ENCODE measurements at regions not wholly inside any gene's neighbourhood (a gene's known extent, or its start where the extent isn't known, plus 50 kb on each side); places are given as distances from the start of the nearest gene placed in this dataset.
A peak's percentile ranks its signal among the peaks of the same experiment; 100 is the strongest.
"Not testable (repeated sequence)": the region's sequence is repeated elsewhere in the genome, so short reads cannot be mapped to it uniquely, and the experiment has no call there.

- Histone ChIP-seq H3K4me1 (ENCODE audit: control insufficient read depth in 1 of 2, insufficient read depth in 2 of 2, low read length in 2 of 2) (peaks cover 0 to 3% of the 10 kb centered on the region in 2 donors), H3K9me3 (ENCODE audit: control insufficient read depth, low read length) (no peaks in the 10 kb centered on the region), H3K27ac (ENCODE audit: low read depth in 1 of 2, low read length in 2 of 2) (no peak overlapping the region), H3K36me3 (ENCODE audit: control insufficient read depth in 1 of 2, insufficient read depth in 2 of 2, low read length in 1 of 2) (no peaks in the 10 kb centered on the region), H3K27me3 (ENCODE audit: control insufficient read depth in 1 of 2, insufficient read depth in 2 of 2, low read length in 1 of 2) (no peaks in the 10 kb centered on the region), H3K4me3 (ENCODE audit: low read length in 2 of 2) (no peak overlapping the region)
- intact Hi-C loops (cut with DNase I), result no loop called here
- ATAC-seq (ENCODE audit: low FRiP score) (no peak), DNase-seq (no peak)
- 62 to 89% methylated on average over 2 of the region's 2 CpGs for WGBS, 2 donors
Observed at GRCh38 chrX:115392031-115392430, 102.5 kb downstream of the LUZP4 start.

DNA sequence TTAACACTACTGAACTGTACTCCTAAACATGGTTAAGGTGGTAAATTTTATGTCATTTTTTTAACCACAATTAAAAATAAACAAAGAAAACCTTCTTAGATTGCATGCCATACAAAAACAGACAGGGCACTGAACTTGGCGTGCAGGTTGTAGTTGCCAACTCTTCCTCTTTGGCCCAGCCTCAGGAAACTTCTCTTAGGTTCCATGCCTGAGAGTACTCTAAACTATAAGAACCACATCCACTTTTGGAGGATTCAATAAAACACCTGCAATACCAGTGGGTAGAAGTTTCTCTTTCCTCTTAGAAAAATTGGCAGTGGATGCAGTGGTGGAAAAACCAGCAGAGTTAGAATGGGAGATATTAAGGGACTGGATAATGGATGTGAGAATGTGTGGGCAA is 103.4 kb downstream of the LUZP4 start:
- intact Hi-C loops (cut with DNase I), result no loop called here

DNA sequence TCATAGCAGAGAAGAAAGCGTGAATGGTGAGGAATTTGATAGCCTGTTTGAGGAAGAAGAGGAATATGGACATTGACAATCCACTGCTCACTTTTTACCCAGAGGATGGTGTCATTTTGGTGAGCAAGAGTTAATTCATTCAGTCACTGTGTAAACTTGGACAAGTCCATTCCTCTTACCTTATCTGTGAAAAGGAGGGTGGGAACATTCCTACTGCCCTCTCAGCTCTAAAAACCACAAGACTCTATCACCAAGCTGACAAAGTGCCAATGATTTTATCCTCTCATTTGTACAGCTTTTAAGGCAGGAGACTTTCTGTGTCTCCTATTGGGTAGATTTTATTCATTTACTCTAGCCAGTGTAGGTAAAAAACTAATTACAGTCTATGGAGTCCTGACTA is 103.8 kb downstream of the LUZP4 start:
- Histone ChIP-seq H3K27me3 (ENCODE audit: control insufficient read depth in 1 of 2, insufficient read depth in 2 of 2, low read length in 1 of 2) (no peaks in the 10 kb centered on the region), H3K4me3 (ENCODE audit: low read length in 2 of 2) (no peak overlapping the region), H3K36me3 (ENCODE audit: control insufficient read depth in 1 of 2, insufficient read depth in 2 of 2, low read length in 1 of 2) (no peaks in the 10 kb centered on the region), H3K9me3 (ENCODE audit: control insufficient read depth, low read length) (no peaks in the 10 kb centered on the region), H3K4me1 (ENCODE audit: control insufficient read depth in 1 of 2, insufficient read depth in 2 of 2, low read length in 2 of 2) (peaks cover 0 to 3% of the 10 kb centered on the region in 2 donors), H3K27ac (ENCODE audit: low read depth in 1 of 2, low read length in 2 of 2) (no peak overlapping the region)
- no peak for ATAC-seq (ENCODE audit: low FRiP score)
- intact Hi-C loops (cut with DNase I), result no loop called here
- WGBS, 2 donors, result 67 to 91% methylated on average over 1 of the region's 1 CpG
- no peak for DNase-seq

More for the DNA sequence above, 103.4 kb downstream of the LUZP4 start:
- H3K27me3 ChIP-seq (ENCODE audit: control insufficient read depth in 1 of 2, insufficient read depth in 2 of 2, low read length in 1 of 2), result no peaks in the 10 kb centered on the region
- no peak overlapping the region for H3K27ac ChIP-seq (ENCODE audit: low read depth in 1 of 2, low read length in 2 of 2)
- DNase-seq (no peak), ATAC-seq (ENCODE audit: low FRiP score) (no peak)
- 51 to 54% methylated on average over 1 of the region's 1 CpG for WGBS, 2 donors
- H3K36me3 ChIP-seq (ENCODE audit: control insufficient read depth in 1 of 2, insufficient read depth in 2 of 2, low read length in 1 of 2), result no peaks in the 10 kb centered on the region
- no peaks in the 10 kb centered on the region for H3K9me3 ChIP-seq (ENCODE audit: control insufficient read depth, low read length)
- H3K4me3 ChIP-seq (ENCODE audit: low read length in 2 of 2), result no peak overlapping the region
- H3K4me1 ChIP-seq (ENCODE audit: control insufficient read depth in 1 of 2, insufficient read depth in 2 of 2, low read length in 2 of 2), result peaks cover 0 to 3% of the 10 kb centered on the region in 2 donors

- ATAC-seq (ENCODE audit: low FRiP score); DNase-seq; H3K4me1 ChIP-seq (ENCODE audit: control insufficient read depth in 1 of 2, insufficient read depth in 2 of 2, low read length in 2 of 2); intact Hi-C loops (cut with DNase I); H3K36me3 ChIP-seq (ENCODE audit: control insufficient read depth in 1 of 2, insufficient read depth in 2 of 2, low read length in 1 of 2); H3K27ac ChIP-seq (ENCODE audit: low read depth in 1 of 2, low read length in 2 of 2); H3K9me3 ChIP-seq (ENCODE audit: control insufficient read depth, low read length); H3K4me3 ChIP-seq (ENCODE audit: low read length in 2 of 2); H3K27me3 ChIP-seq (ENCODE audit: control insufficient read depth in 1 of 2, insufficient read depth in 2 of 2, low read length in 1 of 2): not testable (repeated sequence)
- 96 to 97% methylated on average over 4 of the region's 4 CpGs for WGBS, 2 donors
Observed at GRCh38 chrX:115394806-115395205, 105.3 kb downstream of the LUZP4 start.

GRCh38 chrX:115399306-115399705 is 109.8 kb downstream of the LUZP4 start:
- Histone ChIP-seq H3K4me1 (ENCODE audit: control insufficient read depth in 1 of 2, insufficient read depth in 2 of 2, low read length in 2 of 2) (no peaks in the 10 kb centered on the region), H3K9me3 (ENCODE audit: control insufficient read depth, low read length) (no peaks in the 10 kb centered on the region), H3K27ac (ENCODE audit: low read depth in 1 of 2, low read length in 2 of 2) (no peak overlapping the region), H3K4me3 (ENCODE audit: low read length in 2 of 2) (no peak overlapping the region), H3K36me3 (ENCODE audit: control insufficient read depth in 1 of 2, insufficient read depth in 2 of 2, low read length in 1 of 2) (no peaks in the 10 kb centered on the region), H3K27me3 (ENCODE audit: control insufficient read depth in 1 of 2, insufficient read depth in 2 of 2, low read length in 1 of 2) (no peaks in the 10 kb centered on the region)
- 86 to 95% methylated on average over 2 of the region's 2 CpGs for WGBS, 2 donors
- intact Hi-C loops (cut with DNase I), result no loop called here
- ATAC-seq (ENCODE audit: low FRiP score), result no peak
- no peak for DNase-seq

DNA sequence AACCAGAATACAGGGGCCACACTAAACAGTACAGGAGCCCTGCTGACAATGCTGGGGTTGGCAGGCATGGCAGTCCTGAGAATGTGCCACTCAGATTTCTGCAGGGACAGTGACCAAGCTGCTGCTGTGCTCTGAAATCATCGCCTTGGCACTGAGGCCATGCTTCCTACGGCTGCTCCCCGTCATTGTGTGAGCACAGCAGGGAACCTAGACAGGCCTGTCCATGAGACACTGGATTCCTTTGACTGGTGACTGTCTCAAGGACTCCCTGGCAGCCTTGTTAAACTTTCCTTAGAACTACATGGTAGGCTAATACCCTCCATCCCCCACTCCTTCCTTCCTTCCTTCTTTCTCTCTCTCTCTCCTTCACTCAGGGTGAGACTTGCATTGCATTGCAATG is 111.4 kb downstream of the LUZP4 start:
- Histone ChIP-seq H3K4me3 (ENCODE audit: low read length in 2 of 2) (no peak overlapping the region), H3K36me3 (ENCODE audit: control insufficient read depth in 1 of 2, insufficient read depth in 2 of 2, low read length in 1 of 2) (no peaks in the 10 kb centered on the region), H3K9me3 (ENCODE audit: control insufficient read depth, low read length) (no peaks in the 10 kb centered on the region), H3K4me1 (ENCODE audit: control insufficient read depth in 1 of 2, insufficient read depth in 2 of 2, low read length in 2 of 2) (no peaks in the 10 kb centered on the region), H3K27me3 (ENCODE audit: control insufficient read depth in 1 of 2, insufficient read depth in 2 of 2, low read length in 1 of 2) (no peaks in the 10 kb centered on the region), H3K27ac (ENCODE audit: low read depth in 1 of 2, low read length in 2 of 2) (peak overlapping the region in 1 of 2 donors; percentile 17)
- no peak for DNase-seq
- peak; percentile 22 for ATAC-seq (ENCODE audit: low FRiP score)
- intact Hi-C loops (cut with DNase I), result no loop called here
- 78 to 82% methylated on average over 3 of the region's 3 CpGs for WGBS, 2 donors

- DNase-seq, result no peak
- H3K4me1 ChIP-seq (ENCODE audit: control insufficient read depth in 1 of 2, insufficient read depth in 2 of 2, low read length in 2 of 2), result no peaks in the 10 kb centered on the region
- no peak for ATAC-seq (ENCODE audit: low FRiP score)
- no peak overlapping the region for H3K27ac ChIP-seq (ENCODE audit: low read depth in 1 of 2, low read length in 2 of 2)
- no peak overlapping the region for H3K4me3 ChIP-seq (ENCODE audit: low read length in 2 of 2)
- H3K9me3 ChIP-seq (ENCODE audit: control insufficient read depth, low read length), result no peaks in the 10 kb centered on the region
- 81 to 87% methylated on average over 2 of the region's 2 CpGs for WGBS, 2 donors
- intact Hi-C loops (cut with DNase I), result no loop called here
- no peaks in the 10 kb centered on the region for H3K27me3 ChIP-seq (ENCODE audit: control insufficient read depth in 1 of 2, insufficient read depth in 2 of 2, low read length in 1 of 2)
- no peaks in the 10 kb centered on the region for H3K36me3 ChIP-seq (ENCODE audit: control insufficient read depth in 1 of 2, insufficient read depth in 2 of 2, low read length in 1 of 2)
Observed at GRCh38 chrX:115402299-115402698, 112.8 kb downstream of the LUZP4 start.

DNA sequence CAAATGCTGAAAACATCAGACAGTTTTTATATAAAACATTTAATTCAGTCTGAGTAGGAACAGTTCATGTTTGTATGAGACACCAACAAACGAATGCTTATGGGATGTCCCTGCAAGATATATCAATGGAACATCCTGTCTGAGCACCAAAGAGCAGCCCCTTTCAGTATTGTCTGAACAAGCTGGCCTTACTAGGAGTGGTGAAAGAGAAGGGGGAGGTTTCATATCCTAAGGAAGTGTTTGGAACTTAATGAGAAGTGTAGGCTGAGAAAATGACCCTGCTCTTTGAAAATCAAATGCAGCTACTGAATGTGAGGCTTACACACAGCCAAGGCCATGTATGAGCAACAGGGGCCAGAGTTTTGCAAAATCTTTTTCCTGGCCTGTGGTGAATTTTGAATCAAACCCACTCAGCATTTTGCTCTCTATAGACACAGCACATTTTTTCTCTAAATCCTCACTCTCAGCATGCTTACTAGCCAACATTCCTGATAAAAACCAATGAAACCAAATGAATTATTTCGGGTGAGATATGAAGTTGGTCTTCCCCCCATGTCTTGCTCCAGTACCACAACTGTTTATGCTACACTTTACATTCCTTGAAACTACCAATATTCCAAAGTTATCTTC is 119.4 kb downstream of the LUZP4 start:
- Histone ChIP-seq H3K27me3 (ENCODE audit: control insufficient read depth in 1 of 2, insufficient read depth in 2 of 2, low read length in 1 of 2) (no peaks in the 10 kb centered on the region), H3K4me1 (ENCODE audit: control insufficient read depth in 1 of 2, insufficient read depth in 2 of 2, low read length in 2 of 2) (no peaks in the 10 kb centered on the region), H3K27ac (ENCODE audit: low read depth in 1 of 2, low read length in 2 of 2) (no peak overlapping the region), H3K36me3 (ENCODE audit: control insufficient read depth in 1 of 2, insufficient read depth in 2 of 2, low read length in 1 of 2) (no peaks in the 10 kb centered on the region), H3K9me3 (ENCODE audit: control insufficient read depth, low read length) (no peaks in the 10 kb centered on the region), H3K4me3 (ENCODE audit: low read length in 2 of 2) (no peak overlapping the region)
- 36 to 41% methylated on average over 2 of the region's 2 CpGs for WGBS, 2 donors
- no peak for DNase-seq
- intact Hi-C loops (cut with DNase I), result no loop called here
- ATAC-seq (ENCODE audit: low FRiP score), result no peak

GRCh38 chrX:115409551-115409950 is 120.0 kb downstream of the LUZP4 start:
- ATAC-seq (ENCODE audit: low FRiP score) (no peak), DNase-seq (no peak)
- 8 to 14% methylated on average over 1 of the region's 1 CpG for WGBS, 2 donors
- intact Hi-C loops (cut with DNase I), result no loop called here
- no peaks in the 10 kb centered on the region for H3K36me3 ChIP-seq (ENCODE audit: control insufficient read depth in 1 of 2, insufficient read depth in 2 of 2, low read length in 1 of 2)
- no peaks in the 10 kb centered on the region for H3K4me1 ChIP-seq (ENCODE audit: control insufficient read depth in 1 of 2, insufficient read depth in 2 of 2, low read length in 2 of 2)
- no peaks in the 10 kb centered on the region for H3K27me3 ChIP-seq (ENCODE audit: control insufficient read depth in 1 of 2, insufficient read depth in 2 of 2, low read length in 1 of 2)
- H3K27ac ChIP-seq (ENCODE audit: low read depth in 1 of 2, low read length in 2 of 2), result no peak overlapping the region
- H3K4me3 ChIP-seq (ENCODE audit: low read length in 2 of 2), result no peak overlapping the region
- H3K9me3 ChIP-seq (ENCODE audit: control insufficient read depth, low read length), result no peaks in the 10 kb centered on the region
